GM19238 (cell line): ENCODE measurements at regions not wholly inside any gene's neighbourhood (a gene's known extent, or its start where the extent isn't known, plus 50 kb on each side); places are given as distances from the start of the nearest gene placed in this dataset.
"Not testable (repeated sequence)": the region's sequence is repeated elsewhere in the genome, so short reads cannot be mapped to it uniquely, and the experiment has no call there.

ENCODE experiments used
- DNase-seq: peaks from one replicate; pipeline ENCODE4 v3.0.0; 2011; ENCODE audit warnings: low spot score; ENCODE audit not compliant: insufficient read length

GRCh38 chr14:61168141-61168540 lies 113.0 kb downstream of the TMEM30B start:
- DNase-seq = no peak

- DNase-seq = no peak
Measured at GRCh38 chr14:61167642-61168041, 113.5 kb downstream of the TMEM30B start.

GRCh38 chr14:61160798-61161197 lies 120.3 kb downstream of the TMEM30B start:
- DNase-seq = no peak

- no peak for DNase-seq
Measured at GRCh38 chr14:61154641-61155040, 126.5 kb downstream of the TMEM30B start.

GRCh38 chr14:61153914-61154545 lies 127.1 kb downstream of the TMEM30B start:
- DNase-seq = no peak

GRCh38 chr14:61153431-61153830 lies 127.7 kb downstream of the TMEM30B start:
- DNase-seq = no peak

- no peak for DNase-seq
Measured at GRCh38 chr14:61152851-61153364, 128.2 kb downstream of the TMEM30B start.

- DNase-seq = no peak
Measured at GRCh38 chr14:61151251-61151650, 129.9 kb downstream of the TMEM30B start.

GRCh38 chr14:61150851-61151250 lies 130.3 kb downstream of the TMEM30B start:
- DNase-seq = no peak

- no peak for DNase-seq
Measured at GRCh38 chr14:61149896-61150295, 131.2 kb downstream of the TMEM30B start.

- no peak for DNase-seq
Measured at GRCh38 chr14:61148742-61149350, 132.3 kb downstream of the TMEM30B start.

GRCh38 chr14:61147831-61148549 lies 133.1 kb downstream of the TMEM30B start:
- no peak for DNase-seq

- no peak for DNase-seq
Measured at GRCh38 chr14:61147381-61147821, 133.7 kb downstream of the TMEM30B start.

- DNase-seq = no peak
Measured at GRCh38 chr14:61146899-61147298, 134.2 kb downstream of the TMEM30B start.

GRCh38 chr14:61145903-61146481 lies 135.1 kb downstream of the TMEM30B start:
- no peak for DNase-seq

- DNase-seq = no peak
Measured at GRCh38 chr14:61145034-61145902, 135.9 kb downstream of the TMEM30B start.

GRCh38 chr14:61144117-61145033 lies 136.8 kb downstream of the TMEM30B start:
- not testable (repeated sequence) for DNase-seq

GRCh38 chr14:61140872-61141271 lies 140.3 kb downstream of the TMEM30B start:
- DNase-seq = no peak

GRCh38 chr14:61140271-61140670 lies 140.9 kb downstream of the TMEM30B start:
- no peak for DNase-seq

- DNase-seq = no peak
Measured at GRCh38 chr14:61139006-61139599, 142.0 kb downstream of the TMEM30B start.
